ENCODE measurements at regions not wholly inside any gene's neighbourhood (a gene's known extent, or its start where the extent isn't known, plus 50 kb on each side); places are given as distances from the start of the nearest gene placed in this dataset.
"Not testable (repeated sequence)": the region's sequence is repeated elsewhere in the genome, so short reads cannot be mapped to it uniquely, and the experiment has no call there.

DNA sequence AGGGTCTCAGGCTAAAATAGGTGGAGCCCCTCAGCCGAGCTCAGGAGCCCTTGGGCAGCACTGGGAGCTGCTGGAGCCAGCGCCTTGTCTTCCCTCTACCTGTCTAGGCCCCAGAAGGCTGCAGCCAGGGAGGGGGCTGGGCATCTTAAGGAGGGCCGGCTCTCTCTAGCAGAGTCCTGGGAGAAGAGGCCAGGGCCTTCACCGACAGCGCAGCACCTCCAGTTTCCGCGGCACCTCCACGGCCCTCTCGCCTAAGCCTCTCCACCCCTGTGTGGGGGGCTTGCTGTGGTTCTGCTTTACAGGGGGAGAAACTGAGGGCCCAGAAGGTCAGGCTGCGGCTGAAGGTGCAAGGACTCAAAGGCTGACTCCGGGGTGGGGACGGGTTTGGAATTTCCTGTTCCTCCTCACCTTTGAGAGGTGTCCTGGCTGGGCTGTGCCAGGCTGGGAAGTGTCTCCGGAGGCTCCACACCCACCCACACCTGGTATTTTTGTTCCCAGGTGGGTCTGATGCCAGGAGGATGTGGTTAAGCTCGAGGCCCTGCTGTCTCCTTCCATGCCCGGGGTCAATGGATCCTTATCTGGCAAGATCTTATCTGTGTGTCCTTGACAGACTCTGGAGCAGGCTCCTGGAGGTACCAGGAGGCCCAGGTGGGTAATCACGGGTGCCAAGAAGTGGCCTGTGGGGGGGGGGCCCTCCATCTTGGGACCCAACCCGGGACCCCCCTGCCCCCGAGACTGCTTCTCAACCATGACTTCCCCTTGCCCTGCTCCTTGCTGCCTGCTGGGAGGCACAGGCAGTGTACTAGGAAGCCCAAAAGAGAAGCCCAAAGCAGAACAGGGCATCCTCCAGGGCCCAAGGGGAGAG is 95.3 kb upstream of the FGF3 start:
- H3K27ac Mint-ChIP-seq, result no peak overlapping the region
- no peak for DNase-seq
- no peaks in the 10 kb centered on the region for H3K4me1 Mint-ChIP-seq
- H3K27me3 Mint-ChIP-seq (ENCODE audit: low read depth in 3 of 3), result peaks cover 1 to 7% (median 6%) of the 10 kb centered on the region in 3 donors
- no peak overlapping the region for H3K4me3 Mint-ChIP-seq
- H3K36me3 Mint-ChIP-seq, result no peaks in the 10 kb centered on the region
- no peaks in the 10 kb centered on the region for H3K9me3 Mint-ChIP-seq

DNA sequence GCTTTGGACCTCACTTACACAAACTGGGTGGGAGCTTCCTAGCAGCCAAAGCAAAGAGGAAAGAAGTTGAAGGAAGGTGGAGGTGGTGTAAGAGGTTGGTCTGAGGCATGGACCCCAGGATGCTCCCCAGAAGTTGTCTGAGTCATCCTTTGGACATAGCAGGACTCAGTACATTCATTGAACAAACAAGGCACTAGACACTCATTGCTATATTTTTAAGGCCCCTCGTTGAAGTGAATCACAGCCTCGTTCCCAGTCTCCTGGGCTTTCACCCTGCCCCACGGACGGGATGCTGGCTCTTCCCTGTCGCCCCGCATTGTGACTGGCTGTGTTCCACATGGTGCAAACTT is 95.9 kb upstream of the FGF3 start:
- Mint-ChIP-seq H3K4me1 (no peaks in the 10 kb centered on the region), H3K36me3 (no peaks in the 10 kb centered on the region), H3K27me3 (ENCODE audit: low read depth in 3 of 3) (peaks cover 1 to 8% (median 7%) of the 10 kb centered on the region in 3 donors), H3K9me3 (no peaks in the 10 kb centered on the region), H3K27ac (no peak overlapping the region), H3K4me3 (no peak overlapping the region)
- DNase-seq, result no peak

DNA sequence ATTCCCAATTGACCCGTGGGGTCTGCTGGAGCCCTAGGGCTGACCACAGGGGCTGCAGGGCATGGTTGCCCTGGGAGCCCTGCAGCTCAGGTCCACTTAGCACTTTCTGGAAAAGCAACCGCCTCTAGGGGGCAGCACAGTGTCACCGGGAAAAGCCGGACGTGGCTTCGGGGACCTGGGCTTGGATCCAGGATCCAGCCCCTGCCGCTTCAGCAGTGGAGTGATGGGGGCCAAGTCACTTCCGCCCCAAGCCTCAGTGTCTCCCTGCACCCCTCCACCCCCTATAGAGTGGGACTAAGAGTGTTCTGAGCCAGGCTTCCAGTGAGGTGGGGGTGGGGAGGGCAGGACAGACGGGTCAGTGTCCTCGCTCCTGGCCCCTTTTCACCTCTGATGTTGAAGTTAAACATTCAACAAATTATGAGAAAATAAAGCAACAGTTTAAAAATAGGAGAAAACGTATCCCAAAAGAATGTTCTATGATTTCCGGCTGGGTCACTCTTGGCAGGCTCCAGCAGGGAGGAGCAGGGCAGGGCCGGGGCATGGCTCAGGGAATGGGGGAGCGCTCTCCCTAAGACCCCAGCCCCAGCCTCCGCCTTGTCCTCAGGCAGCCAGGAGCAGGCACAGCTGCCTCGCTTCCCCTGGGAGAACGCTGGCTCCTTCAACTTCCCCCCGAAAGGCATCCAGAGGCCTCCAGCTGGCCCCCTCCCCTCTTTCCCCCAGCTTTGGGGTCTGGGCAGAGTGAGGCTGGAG is 96.5 kb upstream of the FGF3 start:
- H3K36me3 Mint-ChIP-seq, result no peaks in the 10 kb centered on the region
- H3K4me3 Mint-ChIP-seq, result no peak overlapping the region
- H3K4me1 Mint-ChIP-seq, result no peaks in the 10 kb centered on the region
- no peak overlapping the region for H3K27ac Mint-ChIP-seq
- peaks cover 1 to 8% (median 7%) of the 10 kb centered on the region in 3 donors for H3K27me3 Mint-ChIP-seq (ENCODE audit: low read depth in 3 of 3)
- no peaks in the 10 kb centered on the region for H3K9me3 Mint-ChIP-seq
- DNase-seq, result no peak

DNA sequence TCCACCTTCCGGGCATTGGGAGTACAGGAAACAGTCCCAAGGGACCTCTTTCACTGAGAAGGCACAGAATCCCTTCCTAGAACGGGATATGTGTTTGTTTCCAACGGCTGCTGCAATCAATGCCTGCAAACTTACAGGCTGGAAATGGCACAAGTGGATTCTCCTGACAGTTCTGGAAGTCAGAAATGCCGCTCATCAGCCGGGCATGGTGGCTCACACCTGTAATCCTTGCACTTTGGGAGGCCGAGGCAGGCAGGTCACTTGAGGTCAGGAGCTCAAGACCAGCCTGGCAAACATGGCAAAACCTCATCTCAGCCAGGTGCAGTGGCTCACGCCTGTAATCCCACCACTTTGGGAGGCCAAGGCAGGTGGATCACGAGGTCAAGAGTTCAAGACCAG is 97.0 kb upstream of the FGF3 start:
- DNase-seq; H3K4me1 Mint-ChIP-seq; H3K36me3 Mint-ChIP-seq; H3K9me3 Mint-ChIP-seq; H3K27ac Mint-ChIP-seq; H3K27me3 Mint-ChIP-seq (ENCODE audit: low read depth in 3 of 3); H3K4me3 Mint-ChIP-seq: not testable (repeated sequence)

DNA sequence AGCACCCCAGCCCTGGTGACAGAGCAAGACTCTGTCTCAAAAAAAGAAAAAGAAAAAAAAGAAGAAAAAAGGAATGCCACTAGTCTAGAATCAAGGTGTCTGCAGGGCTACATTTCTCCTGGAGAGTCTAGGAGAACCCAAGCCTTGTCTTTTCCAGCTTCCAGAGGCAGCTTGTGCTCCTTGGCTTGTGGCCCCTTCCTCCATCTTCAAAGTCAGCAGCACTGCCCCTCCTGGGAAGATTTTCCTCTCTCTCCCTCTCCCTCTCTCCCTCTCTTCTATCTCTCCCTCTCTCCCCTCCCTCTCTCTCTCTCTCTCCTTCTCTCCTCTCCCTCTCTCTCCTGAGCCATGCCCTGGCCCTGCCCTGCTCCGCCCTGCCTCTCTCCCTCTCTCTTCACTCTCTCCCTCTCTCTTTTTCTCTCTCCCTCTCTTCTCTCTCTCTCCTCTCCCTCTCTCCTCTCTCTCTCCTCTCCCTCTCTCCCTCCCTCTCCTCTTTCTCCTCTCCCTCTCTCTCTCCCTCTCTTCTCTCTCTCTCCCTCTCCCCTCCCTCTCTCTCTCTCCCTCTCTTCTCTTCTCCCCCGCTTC is 97.7 kb upstream of the FGF3 start:
- Mint-ChIP-seq H3K4me3 (no peak overlapping the region), H3K27me3 (ENCODE audit: low read depth in 3 of 3) (peaks cover 1 to 8% (median 4%) of the 10 kb centered on the region in 3 donors), H3K4me1 (no peaks in the 10 kb centered on the region), H3K9me3 (no peaks in the 10 kb centered on the region), H3K36me3 (no peaks in the 10 kb centered on the region), H3K27ac (no peak overlapping the region)
- no peak for DNase-seq

DNA sequence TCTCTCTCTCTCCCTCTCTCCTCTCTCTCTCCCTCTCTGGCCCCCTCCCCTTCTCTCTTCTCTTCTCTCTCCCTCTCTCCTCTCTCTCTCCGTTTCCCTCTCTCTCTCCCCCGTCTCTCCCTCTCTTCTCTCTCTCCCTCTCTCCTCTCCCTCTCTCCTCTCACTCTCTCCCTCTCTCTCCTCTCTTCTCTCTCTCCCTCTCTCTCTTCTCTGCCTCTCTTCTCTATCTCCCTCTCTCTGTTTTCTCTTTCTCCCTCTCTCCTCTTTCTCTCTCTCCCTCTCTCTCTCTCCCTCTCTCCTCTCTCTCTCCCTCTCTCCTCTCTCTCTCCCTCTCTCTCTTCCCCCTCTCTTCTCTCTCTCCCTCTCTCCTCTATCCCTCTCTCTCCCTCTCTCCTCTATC is 98.3 kb upstream of the FGF3 start:
- DNase-seq, result no peak
- H3K27ac Mint-ChIP-seq, result no peak overlapping the region
- H3K27me3 Mint-ChIP-seq (ENCODE audit: low read depth in 3 of 3), result peaks cover 0 to 8% (median 4%) of the 10 kb centered on the region in 3 donors
- no peak overlapping the region for H3K4me3 Mint-ChIP-seq
- no peaks in the 10 kb centered on the region for H3K9me3 Mint-ChIP-seq
- H3K4me1 Mint-ChIP-seq, result no peaks in the 10 kb centered on the region
- H3K36me3 Mint-ChIP-seq, result no peaks in the 10 kb centered on the region

DNA sequence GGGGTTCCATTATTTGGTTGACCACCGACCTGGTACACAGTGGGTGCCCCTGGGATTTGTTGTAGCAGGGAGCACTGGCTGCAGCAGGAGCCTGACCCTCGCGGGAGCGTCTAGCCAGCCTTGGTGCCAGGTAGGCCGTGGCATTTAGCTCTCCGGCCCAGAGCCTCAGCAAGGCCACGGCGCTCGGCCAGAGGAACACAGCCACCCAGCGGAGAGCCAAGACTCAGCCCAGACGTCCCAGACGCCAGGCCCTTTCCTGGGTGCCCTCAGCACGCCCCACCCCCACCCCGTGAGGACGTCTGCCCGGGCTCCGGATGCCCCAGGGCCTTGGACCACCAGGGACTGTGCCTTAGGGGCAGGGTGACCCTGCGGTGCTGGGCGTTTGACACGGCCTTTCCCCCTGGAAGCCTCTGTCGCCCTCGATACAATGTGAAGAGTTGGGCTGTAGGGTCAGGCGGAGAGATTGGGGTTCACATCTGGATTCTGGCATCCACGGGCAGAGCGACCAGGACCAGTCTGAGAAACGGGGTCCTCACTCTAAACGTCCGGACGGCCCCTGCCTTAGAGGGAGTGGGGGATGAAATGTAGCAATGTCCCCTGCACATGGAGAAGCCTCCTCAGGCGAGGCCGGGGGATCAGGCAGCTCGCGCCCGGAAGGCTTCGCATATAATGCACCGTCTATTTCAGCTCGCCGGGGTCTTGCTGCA is 99.2 kb upstream of the FGF3 start:
- Mint-ChIP-seq H3K4me1 (no peaks in the 10 kb centered on the region), H3K27me3 (ENCODE audit: low read depth in 3 of 3) (peaks cover 0 to 8% (median 5%) of the 10 kb centered on the region in 3 donors), H3K4me3 (no peak overlapping the region), H3K27ac (no peak overlapping the region), H3K9me3 (no peaks in the 10 kb centered on the region), H3K36me3 (no peaks in the 10 kb centered on the region)
- DNase-seq, result no peak

DNA sequence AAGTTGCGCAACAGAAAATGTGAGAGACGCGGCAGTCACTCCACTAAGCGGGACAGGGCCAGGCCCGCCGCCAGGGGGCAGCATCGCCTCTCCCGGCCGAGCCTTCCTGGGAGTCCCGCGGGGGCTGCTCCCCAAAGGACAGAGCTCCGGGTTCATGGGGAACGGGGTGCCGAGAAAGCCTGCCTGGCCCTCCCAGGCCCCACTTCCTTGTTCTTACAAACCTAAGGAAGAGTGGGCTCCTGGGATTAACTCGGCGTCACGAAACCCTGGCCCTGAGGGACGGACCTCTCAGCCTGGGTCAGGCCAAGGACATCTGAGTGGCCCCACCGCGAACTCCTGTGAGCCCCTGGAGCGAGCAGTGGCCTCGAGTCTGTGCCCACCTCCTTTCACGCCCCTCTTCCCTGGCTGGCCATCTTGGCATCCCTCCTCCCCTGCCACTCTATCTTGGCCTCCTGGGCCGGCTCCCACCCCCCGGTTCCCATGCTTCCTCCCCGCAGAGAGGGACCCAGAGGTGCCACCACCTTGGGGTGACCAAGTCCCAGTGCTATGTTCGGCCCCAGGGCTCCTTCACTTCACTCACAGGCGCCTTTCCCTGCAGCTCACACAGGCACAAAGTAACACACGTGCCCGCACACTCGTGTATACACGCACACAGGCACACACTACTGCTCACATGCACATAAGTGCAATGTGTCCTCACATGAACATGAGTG is 99.9 kb upstream of the FGF3 start:
- H3K36me3 Mint-ChIP-seq, result no peaks in the 10 kb centered on the region
- H3K9me3 Mint-ChIP-seq, result no peaks in the 10 kb centered on the region
- H3K27ac Mint-ChIP-seq, result no peak overlapping the region
- H3K4me3 Mint-ChIP-seq, result no peak overlapping the region
- peaks cover 0 to 8% (median 5%) of the 10 kb centered on the region in 3 donors for H3K27me3 Mint-ChIP-seq (ENCODE audit: low read depth in 3 of 3)
- no peaks in the 10 kb centered on the region for H3K4me1 Mint-ChIP-seq
- DNase-seq, result peak; percentile 31 to 51 (median 42)

DNA sequence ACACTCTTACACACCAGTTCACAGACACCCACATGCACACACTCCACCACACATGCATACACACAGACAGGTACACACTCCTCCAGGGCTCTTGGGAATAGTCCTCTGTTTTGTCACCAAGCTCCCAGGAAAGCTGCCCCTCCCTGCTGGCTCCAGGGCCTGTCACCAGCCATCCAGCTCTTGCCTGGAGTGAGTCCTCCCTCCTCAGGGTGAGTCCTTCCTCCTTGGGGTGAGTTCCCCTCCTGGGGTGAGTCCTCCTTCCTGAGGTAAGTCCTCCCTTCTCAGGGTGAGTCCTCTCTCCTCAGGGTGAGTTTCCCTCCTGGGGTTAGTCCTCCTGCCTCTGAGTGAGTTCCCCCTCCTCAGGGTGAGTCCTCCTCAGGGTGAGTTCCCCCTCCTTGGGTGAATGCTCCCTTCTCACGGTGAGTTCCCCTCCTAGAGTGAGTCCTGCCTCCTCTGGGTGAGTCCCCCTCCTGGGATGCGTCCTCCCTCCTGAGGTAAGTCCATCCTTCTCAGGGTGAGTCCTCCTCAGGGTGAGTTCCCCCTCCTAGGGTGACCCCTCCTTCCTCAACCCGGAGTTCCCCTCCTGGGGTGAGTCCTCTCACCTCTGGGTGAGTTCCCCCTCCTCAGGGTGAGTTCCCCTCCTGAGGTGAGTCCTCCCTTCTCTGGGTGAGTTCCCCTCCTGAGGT is 100.6 kb upstream of the FGF3 start:
- Mint-ChIP-seq H3K27me3 (ENCODE audit: low read depth in 3 of 3) (peaks cover 0 to 12% (median 7%) of the 10 kb centered on the region in 3 donors), H3K4me3 (no peak overlapping the region), H3K9me3 (no peaks in the 10 kb centered on the region), H3K4me1 (no peaks in the 10 kb centered on the region), H3K27ac (no peak overlapping the region), H3K36me3 (no peaks in the 10 kb centered on the region)
- no peak for DNase-seq

DNA sequence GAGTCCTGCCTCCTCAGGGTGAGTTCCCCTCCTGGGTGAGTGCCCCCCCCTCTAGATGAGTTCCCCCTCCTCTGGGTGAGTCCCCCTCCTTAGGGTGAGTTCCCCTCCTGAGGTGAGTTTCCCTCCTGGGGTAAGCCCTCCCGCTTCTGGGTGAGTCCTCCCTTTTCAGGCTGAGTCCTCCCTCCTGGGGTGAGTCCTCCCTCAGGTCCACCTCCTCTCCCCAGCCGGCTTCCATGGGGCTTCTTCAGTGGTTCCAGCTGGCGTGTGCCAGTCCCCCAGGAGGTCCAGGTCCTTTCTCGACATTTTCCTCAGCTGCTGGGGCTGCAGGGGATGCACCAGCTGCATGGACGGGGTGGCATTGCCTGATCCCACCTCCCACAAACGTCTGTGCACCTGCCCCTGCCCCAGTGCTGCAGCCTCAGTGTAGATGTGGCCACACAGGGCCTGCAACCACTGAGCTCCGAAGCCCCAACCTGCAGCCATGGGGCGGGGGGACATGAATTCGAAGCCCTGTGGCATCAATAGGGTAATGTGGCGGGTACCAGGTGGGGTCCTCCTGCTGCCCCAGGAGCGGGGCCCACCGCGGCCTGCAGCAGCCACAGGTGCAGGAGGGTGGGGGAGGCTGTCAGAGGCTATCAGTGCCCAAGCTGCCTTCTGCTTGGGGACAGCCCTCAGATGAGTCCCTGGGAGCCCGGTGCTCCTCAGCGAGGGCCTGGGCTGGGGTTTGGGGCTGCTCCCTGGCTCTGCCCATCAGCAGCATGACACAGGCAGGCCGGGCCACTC is 101.3 kb upstream of the FGF3 start:
- Mint-ChIP-seq H3K9me3 (no peaks in the 10 kb centered on the region), H3K36me3 (no peaks in the 10 kb centered on the region), H3K27ac (no peak overlapping the region), H3K4me1 (peaks cover 0 to 2% of the 10 kb centered on the region in 2 donors), H3K27me3 (ENCODE audit: low read depth in 3 of 3) (peaks cover 2 to 12% (median 6%) of the 10 kb centered on the region in 3 donors), H3K4me3 (no peak overlapping the region)
- DNase-seq, result no peak

DNA sequence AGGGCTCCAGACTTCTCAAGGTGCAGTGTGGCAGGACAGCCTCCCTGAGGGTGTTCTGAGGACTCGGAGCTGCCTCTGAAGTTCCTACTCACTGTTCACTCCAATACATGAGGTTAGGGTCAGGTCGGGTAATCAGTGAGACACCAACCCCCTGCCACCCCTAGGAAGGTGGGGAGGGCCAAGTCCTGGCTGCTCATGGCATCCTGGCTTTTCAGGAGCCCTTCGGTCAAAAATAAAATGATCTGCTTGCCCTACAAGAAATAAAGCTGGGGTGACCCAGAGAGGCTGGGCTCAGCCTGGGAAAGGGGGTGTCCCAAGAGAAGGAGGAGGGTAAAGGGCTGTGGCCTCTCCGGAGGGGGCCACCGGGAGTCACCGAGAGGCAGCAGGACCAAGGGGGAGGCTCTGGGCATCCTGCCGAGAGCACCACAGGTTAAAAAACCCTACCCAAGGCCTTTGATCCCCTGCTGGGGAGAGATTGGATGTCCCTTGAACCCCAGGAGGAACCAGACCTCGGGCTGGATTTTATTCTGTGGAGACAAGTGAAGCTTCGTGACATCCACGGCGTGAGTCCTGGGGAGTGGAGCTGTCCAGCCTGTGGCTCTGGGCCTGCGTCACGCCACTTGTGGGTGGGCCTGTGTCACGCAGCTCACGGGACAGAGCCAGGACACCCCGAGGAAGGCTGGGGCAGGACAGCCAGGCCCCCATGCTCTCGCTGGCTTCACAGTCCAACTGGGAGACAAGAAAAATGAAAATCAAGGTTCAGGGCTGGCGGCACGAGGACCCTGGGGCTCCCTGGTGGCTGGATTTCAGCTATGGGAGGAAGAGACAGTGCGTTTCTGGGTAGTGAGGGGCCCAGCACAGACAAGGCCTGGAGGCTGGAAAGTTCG is 102.2 kb upstream of the FGF3 start:
- no peak overlapping the region for H3K4me3 Mint-ChIP-seq
- peaks cover 0 to 5% of the 10 kb centered on the region in 2 donors for H3K4me1 Mint-ChIP-seq
- H3K27me3 Mint-ChIP-seq (ENCODE audit: low read depth in 3 of 3), result peaks cover 4 to 12% (median 6%) of the 10 kb centered on the region in 3 donors
- DNase-seq, result no peak
- no peaks in the 10 kb centered on the region for H3K36me3 Mint-ChIP-seq
- H3K9me3 Mint-ChIP-seq, result no peaks in the 10 kb centered on the region
- no peak overlapping the region for H3K27ac Mint-ChIP-seq
